ENCODE measurements at regions not wholly inside any gene's neighbourhood (a gene's known extent, or its start where the extent isn't known, plus 50 kb on each side); places are given as distances from the start of the nearest gene placed in this dataset.

DNA sequence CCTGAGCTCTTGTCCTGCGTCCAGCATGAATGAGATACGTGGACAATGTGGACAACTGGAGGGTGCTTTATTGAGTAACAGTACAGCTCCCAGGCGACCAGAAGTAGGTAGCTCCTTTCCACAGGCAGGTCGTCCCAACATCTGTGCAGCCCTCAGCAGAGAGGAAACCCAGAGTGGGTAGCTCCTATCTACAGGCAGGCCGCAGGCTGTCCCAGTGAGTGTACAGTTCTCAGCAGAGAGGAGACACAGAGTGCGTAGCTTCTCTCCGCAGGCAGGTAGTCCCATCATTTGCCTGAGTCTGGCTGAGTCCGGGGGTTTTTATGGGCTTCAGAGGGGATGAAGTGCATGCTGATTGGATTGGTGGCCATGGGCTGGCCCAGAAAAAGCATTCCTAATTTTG is 373.3 kb downstream of the CHSY3 start:
- intact Hi-C loops (cut with micrococcal nuclease) = no loop called here
- ChIA-PET CTCF (no interaction called here), POLR2A (no interaction called here)
- Mint-ChIP-seq H3K27ac (ENCODE audit: low read depth, unreplicated experiment) (no peak overlapping the region), H3K4me1 (ENCODE audit: insufficient read depth, unreplicated experiment) (peaks cover 19% of the 10 kb centered on the region), H3K9me3 (ENCODE audit: unreplicated experiment) (no peaks in the 10 kb centered on the region), H3K27me3 (ENCODE audit: insufficient read depth, unreplicated experiment) (no peaks in the 10 kb centered on the region), H3K36me3 (ENCODE audit: insufficient read depth, unreplicated experiment) (no peaks in the 10 kb centered on the region), H3K4me3 (ENCODE audit: unreplicated experiment) (no peak overlapping the region)
- TF ChIP-seq CTCF (IDR thresholded peaks at IDR 0.05; ENCODE audit: unreplicated experiment) = no peak
- no peak for DNase-seq (ENCODE audit: unreplicated experiment)
- BruUV-seq (replicated peaks) = no TSS peak

- peaks cover 15% of the 10 kb centered on the region for H3K4me1 Mint-ChIP-seq (ENCODE audit: insufficient read depth, unreplicated experiment)
- DNase-seq (ENCODE audit: unreplicated experiment) = no peak
- no peaks in the 10 kb centered on the region for H3K27me3 Mint-ChIP-seq (ENCODE audit: insufficient read depth, unreplicated experiment)
- H3K4me3 Mint-ChIP-seq (ENCODE audit: unreplicated experiment) = no peak overlapping the region
- H3K9me3 Mint-ChIP-seq (ENCODE audit: unreplicated experiment) = no peaks in the 10 kb centered on the region
- H3K36me3 Mint-ChIP-seq (ENCODE audit: insufficient read depth, unreplicated experiment) = no peaks in the 10 kb centered on the region
- no TSS peak for BruUV-seq (replicated peaks)
- POLR2A ChIA-PET = no interaction called here
- H3K27ac Mint-ChIP-seq (ENCODE audit: low read depth, unreplicated experiment) = no peak overlapping the region
- intact Hi-C loops (cut with micrococcal nuclease) = no loop called here
- CTCF ChIA-PET = no interaction called here
- no peak for TF ChIP-seq CTCF (IDR thresholded peaks at IDR 0.05; ENCODE audit: unreplicated experiment)
These were observed 372.7 kb downstream of the CHSY3 start for GRCh38 chr5:130277002-130277401.

DNA sequence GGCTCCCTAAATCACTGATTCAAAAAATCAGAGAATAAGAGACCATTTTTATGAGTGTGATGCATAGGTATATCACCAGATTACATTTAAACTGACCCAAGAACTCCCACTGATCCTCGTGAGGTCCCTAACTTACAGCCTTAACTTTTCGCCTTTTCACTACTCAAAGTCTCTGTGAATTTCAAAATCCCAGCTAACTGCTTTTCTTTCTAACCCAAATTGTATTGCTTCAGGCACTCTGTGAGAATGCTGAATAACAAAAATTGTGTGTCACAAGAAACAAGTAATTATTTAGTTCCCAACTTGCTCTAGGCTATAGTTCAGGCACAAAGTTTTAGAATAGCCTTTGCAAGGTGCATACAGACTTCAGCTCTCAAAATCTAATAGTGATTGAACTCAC is 368.6 kb downstream of the CHSY3 start:
- no peak for DNase-seq (ENCODE audit: unreplicated experiment)
- Mint-ChIP-seq H3K4me1 (ENCODE audit: insufficient read depth, unreplicated experiment) (no peaks in the 10 kb centered on the region), H3K4me3 (ENCODE audit: unreplicated experiment) (no peak overlapping the region), H3K27ac (ENCODE audit: low read depth, unreplicated experiment) (no peak overlapping the region), H3K9me3 (ENCODE audit: unreplicated experiment) (no peaks in the 10 kb centered on the region), H3K27me3 (ENCODE audit: insufficient read depth, unreplicated experiment) (no peaks in the 10 kb centered on the region), H3K36me3 (ENCODE audit: insufficient read depth, unreplicated experiment) (no peaks in the 10 kb centered on the region)
- intact Hi-C loops (cut with micrococcal nuclease) = no loop called here
- no peak for TF ChIP-seq CTCF (IDR thresholded peaks at IDR 0.05; ENCODE audit: unreplicated experiment)
- POLR2A ChIA-PET = interaction anchor here (1.6 kb wide), 1 partner anchor 16 kb away, joined by 3 read pairs; no protein-coding TSS in a partner anchor
- no TSS peak for BruUV-seq (replicated peaks)
- CTCF ChIA-PET = interaction anchor here (0.6 kb wide), 1 partner anchor 29 kb away, joined by 3 read pairs; no protein-coding TSS in a partner anchor

GRCh38 chr5:130270786-130271185 is 366.5 kb downstream of the CHSY3 start:
- ChIA-PET POLR2A (no interaction called here), CTCF (interaction anchor here (0.6 kb wide), 1 partner anchor 11 kb away, joined by 4 read pairs; no protein-coding TSS in a partner anchor)
- no peaks in the 10 kb centered on the region for H3K36me3 Mint-ChIP-seq (ENCODE audit: insufficient read depth, unreplicated experiment)
- no peaks in the 10 kb centered on the region for H3K9me3 Mint-ChIP-seq (ENCODE audit: unreplicated experiment)
- TF ChIP-seq CTCF (IDR thresholded peaks at IDR 0.05; ENCODE audit: unreplicated experiment) = no peak
- no peaks in the 10 kb centered on the region for H3K4me1 Mint-ChIP-seq (ENCODE audit: insufficient read depth, unreplicated experiment)
- no peaks in the 10 kb centered on the region for H3K27me3 Mint-ChIP-seq (ENCODE audit: insufficient read depth, unreplicated experiment)
- H3K4me3 Mint-ChIP-seq (ENCODE audit: unreplicated experiment) = no peak overlapping the region
- no peak overlapping the region for H3K27ac Mint-ChIP-seq (ENCODE audit: low read depth, unreplicated experiment)
- intact Hi-C loops (cut with micrococcal nuclease) = no loop called here
- no TSS peak for BruUV-seq (replicated peaks)
- no peak for DNase-seq (ENCODE audit: unreplicated experiment)
